H9 (cell line): ENCODE measurements at regions not wholly inside any gene's neighbourhood (a gene's known extent, or its start where the extent isn't known, plus 50 kb on each side); places are given as distances from the start of the nearest gene placed in this dataset.

Experiments
- DNase-seq: peaks from one replicate; pipeline ENCODE4 v3.0.0-alpha.2; 2017
- H2AFZ ChIP-seq: one replicate; pipeline ENCODE4 v1.6.1; 2013; ENCODE audit warnings: mild to moderate bottlenecking, low read length, control low read depth, moderate library complexity
- H2AK5ac ChIP-seq: 2 replicates; pipeline ENCODE4 v1.6.1; 2013; ENCODE audit warnings: low read length, control low read depth, mixed read lengths; ENCODE audit not compliant: insufficient read length
- H2BK120ac ChIP-seq: one replicate; pipeline ENCODE4 v1.6.1; 2013; ENCODE audit warnings: low read depth, mild to moderate bottlenecking, low read length, control low read depth, inconsistent platforms; ENCODE audit not compliant: poor library complexity, severe bottlenecking
- H2BK12ac ChIP-seq: 2 replicates; pipeline ENCODE4 v1.6.1; 2013; ENCODE audit warnings: low read length, control low read depth, mixed read lengths, low read depth; ENCODE audit not compliant: insufficient read length
- H2BK15ac ChIP-seq: 2 replicates; pipeline ENCODE4 v1.6.1; 2013; ENCODE audit warnings: low read depth, low read length, control low read depth
- H2BK20ac ChIP-seq: one replicate; pipeline ENCODE4 v1.6.1; 2013; ENCODE audit warnings: low read depth, mild to moderate bottlenecking, low read length, control low read depth, inconsistent platforms; ENCODE audit not compliant: poor library complexity, severe bottlenecking
- H2BK5ac ChIP-seq: 2 replicates; pipeline ENCODE4 v1.6.1; 2013; ENCODE audit warnings: low read length, control low read depth, mixed read lengths; ENCODE audit not compliant: insufficient read length
- H3K14ac ChIP-seq: 2 replicates; pipeline ENCODE4 v1.6.1; 2013; ENCODE audit warnings: low read length, control low read depth; ENCODE audit not compliant: insufficient read depth
- H3K18ac ChIP-seq: 2 replicates; pipeline ENCODE4 v1.6.1; 2013; ENCODE audit warnings: low read depth, mild to moderate bottlenecking, mixed read lengths, low read length, control low read depth; ENCODE audit not compliant: insufficient read length
- H3K23ac ChIP-seq: 2 replicates; pipeline ENCODE4 v1.6.1; 2013; ENCODE audit warnings: low read length, control low read depth, mixed read lengths, low read depth; ENCODE audit not compliant: insufficient read length
- H3K23me2 ChIP-seq: 2 replicates; pipeline ENCODE4 v1.6.1; 2013; ENCODE audit warnings: low read depth, mild to moderate bottlenecking, mixed read lengths, low read length, control low read depth; ENCODE audit not compliant: insufficient read length, poor library complexity, severe bottlenecking
- H3K27ac ChIP-seq: 2 replicates; pipeline ENCODE4 v1.5.1; 2013; ENCODE audit warnings: low read length, control low read depth, mixed read lengths, low read depth; ENCODE audit not compliant: insufficient read length
- H3K27me3 ChIP-seq: 2 replicates; pipeline ENCODE4 v1.6.1; 2013; ENCODE audit warnings: low read length, control low read depth, inconsistent platforms; ENCODE audit not compliant: insufficient read depth
- H3K4ac ChIP-seq: 2 replicates; pipeline ENCODE4 v1.6.1; 2013; ENCODE audit warnings: low read depth, mild to moderate bottlenecking, control low read depth, inconsistent platforms, low read length, moderate library complexity
- H3K4me1 ChIP-seq: 2 replicates; pipeline ENCODE4 v1.6.1; 2013; ENCODE audit warnings: low read length, control low read depth, inconsistent platforms; ENCODE audit not compliant: insufficient read depth
- H3K4me2 ChIP-seq: 2 replicates; pipeline ENCODE4 v1.6.1; 2013; ENCODE audit warnings: low read length, control low read depth, mixed read lengths; ENCODE audit not compliant: insufficient read length, insufficient read depth
- H3K56ac ChIP-seq: 2 replicates; pipeline ENCODE4 v1.6.1; 2013; ENCODE audit warnings: low read depth, mild to moderate bottlenecking, mixed read lengths, low read length, control low read depth; ENCODE audit not compliant: insufficient read length
- H3K79me1 ChIP-seq: 2 replicates; pipeline ENCODE4 v1.6.1; 2013; ENCODE audit warnings: low read depth, mild to moderate bottlenecking, moderate library complexity, low read length, control low read depth, inconsistent platforms; ENCODE audit not compliant: insufficient read depth, poor library complexity, severe bottlenecking
- H3K79me2 ChIP-seq: 2 replicates; pipeline ENCODE4 v1.6.1; 2013; ENCODE audit warnings: low read length, control low read depth, inconsistent platforms; ENCODE audit not compliant: insufficient read depth
- H3K9ac ChIP-seq: 2 replicates; pipeline ENCODE4 v1.6.1; 2013; ENCODE audit warnings: low read length, control low read depth, mixed read lengths; ENCODE audit not compliant: insufficient read length; ENCODE audit errors: extremely low read depth
- H3K9me3 ChIP-seq: one replicate; pipeline ENCODE4 v1.6.1; 2013; ENCODE audit warnings: low read depth, low read length, inconsistent platforms; ENCODE audit not compliant: control insufficient read depth
- H3T11ph ChIP-seq: one replicate; pipeline ENCODE4 v1.6.1; 2013; ENCODE audit warnings: mild to moderate bottlenecking, low read length, control low read depth, inconsistent platforms
- H4K20me1 ChIP-seq: one replicate; pipeline ENCODE4 v1.6.1; 2013; ENCODE audit not compliant: control insufficient read depth, insufficient read length, insufficient read depth
- H4K5ac ChIP-seq: 2 replicates; pipeline ENCODE4 v1.6.1; 2013; ENCODE audit warnings: low read depth, mild to moderate bottlenecking, mixed read lengths, low read length, control low read depth; ENCODE audit not compliant: insufficient read length
- H4K8ac ChIP-seq: replicated peaks from 2 replicates; pipeline ENCODE4 v1.6.1; 2013; ENCODE audit warnings: low read length, control low read depth, mixed read lengths, low read depth; ENCODE audit not compliant: insufficient read length
- H4K91ac ChIP-seq: 2 replicates; pipeline ENCODE4 v1.6.1; 2013; ENCODE audit warnings: low read depth, mild to moderate bottlenecking, moderate library complexity, mixed read lengths, low read length, control low read depth; ENCODE audit not compliant: insufficient read length
- H3K27ac Mint-ChIP-seq, 3 experiments: 2 replicates in 2 of 3; 3 replicates in 1 of 3; pipeline ENCODE4 v1.8.0; 2020 to 2021; ENCODE audit warnings: mixed read lengths in 3 of 3, mild to moderate bottlenecking in 1 of 3, moderate library complexity in 1 of 3
- H3K27me3 Mint-ChIP-seq: 2 replicates; pipeline ENCODE4 v1.8.0; 2021; ENCODE audit warnings: low read depth, mild to moderate bottlenecking, moderate library complexity, mixed read lengths
- H3K36me3 Mint-ChIP-seq, 3 experiments: 2 replicates in 2 of 3; 3 replicates in 1 of 3; pipeline ENCODE4 v1.8.0; 2020 to 2021; ENCODE audit warnings: low read depth in 3 of 3, mixed read lengths in 3 of 3; ENCODE audit not compliant: insufficient read depth in 1 of 3
- H3K4me1 Mint-ChIP-seq, 2 experiments: 2 replicates each; pipeline ENCODE4 v1.8.0; 2020; ENCODE audit warnings: mixed read lengths in 2 of 2
- H3K4me3 Mint-ChIP-seq, 2 experiments: 2 replicates in 1 of 2; 3 replicates in 1 of 2; pipeline ENCODE4 v1.8.0; 2020 to 2021; ENCODE audit warnings: mild to moderate bottlenecking in 2 of 2, mixed read lengths in 2 of 2, moderate library complexity in 1 of 2
- H3K9me3 Mint-ChIP-seq, 2 experiments: 2 replicates in 1 of 2; 3 replicates in 1 of 2; pipeline ENCODE4 v1.8.0; 2020; ENCODE audit warnings: mild to moderate bottlenecking in 2 of 2, mixed read lengths in 2 of 2, moderate library complexity in 1 of 2
- WGBS: extraction: QIAGEN DNeasy Blood & Tissue Kit; methylation state at CpG from one replicate; pipeline ENCODE4 v1.1.7; 2013; ENCODE audit warnings: missing lambda C conversion rate, low lambda C conversion rate, mixed read lengths; ENCODE audit not compliant: insufficient read length; ENCODE audit errors: extremely low coverage; 5-methylcytosine and 5-hydroxymethylcytosine counted together
- TF ChIP-seq, protein P1 (sequence below): fragments of 200-600 bp; sonication (generic); conservative IDR thresholded peaks from 3 replicates; pipeline ENCODE4 v1.8.0; 2021; ENCODE audit warnings: antibody characterized with exemption, mild to moderate bottlenecking

DNA sequence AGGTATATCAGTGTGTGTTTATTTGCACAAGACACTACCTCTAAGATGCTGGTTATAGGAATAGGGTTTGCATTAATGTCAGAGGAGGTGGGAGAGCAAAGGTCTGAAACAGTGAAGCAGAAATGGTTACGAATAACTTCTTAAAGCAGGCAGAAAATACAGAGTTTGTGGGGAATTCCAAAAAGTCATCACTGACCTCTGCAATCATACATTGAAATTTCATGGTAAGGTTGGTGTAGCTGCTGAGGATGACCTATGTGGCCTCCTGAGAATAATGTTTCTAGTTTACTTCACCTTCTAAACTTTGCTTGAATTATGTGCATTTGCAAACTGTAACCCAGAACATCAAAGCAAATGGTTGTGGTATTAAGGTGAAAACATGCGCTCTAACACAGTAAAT lies 280.1 kb downstream of the PCDH20 start:
- Histone ChIP-seq H3K79me1 (no peaks in the 10 kb centered on the region), H4K91ac (no peak overlapping the region), H3K23me2 (no peaks in the 10 kb centered on the region), H3K14ac (no peak overlapping the region), H3K9me3 (no peaks in the 10 kb centered on the region), H3K18ac (no peak overlapping the region), H2BK15ac (no peak overlapping the region), H3K23ac (no peak overlapping the region), H2AK5ac (no peak overlapping the region), H2BK12ac (no peak overlapping the region), H4K5ac (no peak overlapping the region), H3K4me1 (peaks cover 2% of the 10 kb centered on the region; the same call in 1 of the 2 replicates), H3K27ac (no peak overlapping the region), H3K56ac (no peak overlapping the region), H3T11ph (no peak overlapping the region), H2BK5ac (no peak overlapping the region), H3K79me2 (no peaks in the 10 kb centered on the region), H2AFZ (no peak overlapping the region), H3K4ac (no peak overlapping the region), H3K27me3 (no peaks in the 10 kb centered on the region), H3K4me2 (no peak overlapping the region), H2BK120ac (no peak overlapping the region), H3K9ac (no peak overlapping the region), H4K8ac (no peak overlapping the region), H4K20me1 (no peaks in the 10 kb centered on the region), H2BK20ac (no peak overlapping the region)
- Mint-ChIP-seq H3K27ac (no peak overlapping the region), H3K36me3 (no peaks in the 10 kb centered on the region), H3K4me1 (peaks cover 4 to 5% of the 10 kb centered on the region in 2 experiments), H3K4me3 (no peak overlapping the region), H3K9me3 (no peaks in the 10 kb centered on the region), H3K27me3 (no peaks in the 10 kb centered on the region)
- TF ChIP-seq, protein P1, sequence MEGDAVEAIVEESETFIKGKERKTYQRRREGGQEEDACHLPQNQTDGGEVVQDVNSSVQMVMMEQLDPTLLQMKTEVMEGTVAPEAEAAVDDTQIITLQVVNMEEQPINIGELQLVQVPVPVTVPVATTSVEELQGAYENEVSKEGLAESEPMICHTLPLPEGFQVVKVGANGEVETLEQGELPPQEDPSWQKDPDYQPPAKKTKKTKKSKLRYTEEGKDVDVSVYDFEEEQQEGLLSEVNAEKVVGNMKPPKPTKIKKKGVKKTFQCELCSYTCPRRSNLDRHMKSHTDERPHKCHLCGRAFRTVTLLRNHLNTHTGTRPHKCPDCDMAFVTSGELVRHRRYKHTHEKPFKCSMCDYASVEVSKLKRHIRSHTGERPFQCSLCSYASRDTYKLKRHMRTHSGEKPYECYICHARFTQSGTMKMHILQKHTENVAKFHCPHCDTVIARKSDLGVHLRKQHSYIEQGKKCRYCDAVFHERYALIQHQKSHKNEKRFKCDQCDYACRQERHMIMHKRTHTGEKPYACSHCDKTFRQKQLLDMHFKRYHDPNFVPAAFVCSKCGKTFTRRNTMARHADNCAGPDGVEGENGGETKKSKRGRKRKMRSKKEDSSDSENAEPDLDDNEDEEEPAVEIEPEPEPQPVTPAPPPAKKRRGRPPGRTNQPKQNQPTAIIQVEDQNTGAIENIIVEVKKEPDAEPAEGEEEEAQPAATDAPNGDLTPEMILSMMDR: no peak
- WGBS: no CpG with 5 or more reads among the region's 2 CpGs
- no peak for DNase-seq
